Fibroblast of lung (primary cell): ENCODE measurements at regions not wholly inside any gene's neighbourhood (a gene's known extent, or its start where the extent isn't known, plus 50 kb on each side); places are given as distances from the start of the nearest gene placed in this dataset.

Experiments
- DNase-seq, 2 donors: peaks; one replicate each; pipeline versions ENCODE4 v3.0.0 to v3.0.0-alpha.2; 2010; ENCODE audit warnings: low read depth in 2 of 2
- H2AFZ ChIP-seq: 2 replicates; pipeline ENCODE4 v1.5.1; 2012; ENCODE audit warnings: low read length, control low read depth, inconsistent platforms
- H3K27ac ChIP-seq: 2 replicates; pipeline ENCODE4 v1.5.1; 2011; ENCODE audit warnings: low read length, control low read depth; ENCODE audit not compliant: insufficient read depth
- H3K27me3 ChIP-seq: 2 replicates; pipeline ENCODE4 v1.5.1; 2011; ENCODE audit warnings: mild to moderate bottlenecking, low read length; ENCODE audit not compliant: control insufficient read depth, insufficient read depth
- H3K36me3 ChIP-seq: 2 replicates; pipeline ENCODE4 v1.5.1; 2011; ENCODE audit warnings: low read length; ENCODE audit not compliant: control insufficient read depth, insufficient read depth
- H3K4me1 ChIP-seq: 2 replicates; pipeline ENCODE4 v1.5.1; 2011; ENCODE audit warnings: low read length; ENCODE audit not compliant: control insufficient read depth, insufficient read depth; ENCODE audit errors: extremely low read depth
- H3K4me2 ChIP-seq: 2 replicates; pipeline ENCODE4 v1.5.1; 2011; ENCODE audit warnings: low read length, control low read depth; ENCODE audit not compliant: insufficient read depth; ENCODE audit errors: extremely low read depth
- H3K4me3 ChIP-seq, 4 experiments: fragments of 200-600 bp in 1 of 4; sonication (generic) in 1 of 4; replicated peaks in 1 of 4; 2 replicates each; pipeline ENCODE4 v1.5.1; 2011 to 2016; ENCODE audit warnings: low read length in 4 of 4, low read depth in 3 of 4, mild to moderate bottlenecking in 3 of 4, control low read depth in 2 of 4, inconsistent platforms in 1 of 4, mixed read lengths in 1 of 4; ENCODE audit not compliant: insufficient read depth in 1 of 4; ENCODE audit errors: control extremely low read depth in 1 of 4
- H3K79me2 ChIP-seq: 2 replicates; pipeline ENCODE4 v1.5.1; 2012; ENCODE audit warnings: mild to moderate bottlenecking, low read length, inconsistent platforms; ENCODE audit not compliant: control insufficient read depth, insufficient read depth
- H3K9ac ChIP-seq: 2 replicates; pipeline ENCODE4 v1.5.1; 2011; ENCODE audit warnings: mild to moderate bottlenecking, low read length, control low read depth; ENCODE audit not compliant: insufficient read depth
- H3K9me3 ChIP-seq: 2 replicates; pipeline ENCODE4 v1.5.1; 2012; ENCODE audit warnings: low read depth, low read length; ENCODE audit not compliant: control insufficient read depth, insufficient read depth
- H4K20me1 ChIP-seq: 2 replicates; pipeline ENCODE4 v1.5.1; 2011; ENCODE audit warnings: low read length; ENCODE audit not compliant: control insufficient read depth, insufficient read depth; ENCODE audit errors: extremely low read depth
- CTCF ChIP-seq, 2 donors: IDR thresholded peaks in 1 of 2; conservative IDR thresholded peaks in 1 of 2; 1 replicate in 1 of 2; 2 replicates in 1 of 2; pipeline ENCODE4 v1.5.1; 2011 to 2012; ENCODE audit warnings: low read length in 2 of 2, control low read depth in 1 of 2, inconsistent platforms in 1 of 2, low read depth in 1 of 2, mild to moderate bottlenecking in 1 of 2
- EZH2 ChIP-seq: IDR thresholded peaks from 2 replicates; pipeline ENCODE4 v1.5.1; 2012; ENCODE audit warnings: low read length, control low read depth, mild to moderate bottlenecking; ENCODE audit errors: missing control alignments

GRCh38 chr3:168273036-168273435, 177.3 kb upstream of the GOLIM4 start:
- Histone ChIP-seq H3K4me2 (no peak overlapping the region), H3K27me3 (no peaks in the 10 kb centered on the region), H3K27ac (no peak overlapping the region), H3K36me3 (no peaks in the 10 kb centered on the region), H3K9ac (no peak overlapping the region), H2AFZ (no peak overlapping the region), H4K20me1 (no peaks in the 10 kb centered on the region), H3K9me3 (no peaks in the 10 kb centered on the region), H3K4me3 (no peak overlapping the region), H3K4me1 (no peaks in the 10 kb centered on the region), H3K79me2 (no peaks in the 10 kb centered on the region)
- TF ChIP-seq EZH2: no peak
- no peak for DNase-seq

- Histone ChIP-seq H3K9me3 (no peaks in the 10 kb centered on the region), H3K9ac (no peak overlapping the region), H4K20me1 (no peaks in the 10 kb centered on the region), H3K4me3 (no peak overlapping the region), H2AFZ (no peak overlapping the region), H3K27me3 (no peaks in the 10 kb centered on the region), H3K79me2 (no peaks in the 10 kb centered on the region), H3K4me1 (no peaks in the 10 kb centered on the region), H3K27ac (no peak overlapping the region), H3K4me2 (no peak overlapping the region), H3K36me3 (no peaks in the 10 kb centered on the region)
- peak in 1 of 2 donors; percentile 30 for DNase-seq
- TF ChIP-seq CTCF (conservative IDR thresholded peaks at IDR 0.05 in 1 of 2, IDR thresholded peaks at IDR 0.05 in 1 of 2; ENCODE audit: low read depth in 1 of 2, low read length in 2 of 2) (no peak), EZH2 (no peak)
Observed at GRCh38 chr3:168272343-168272985, 176.7 kb upstream of the GOLIM4 start.

- no peak for DNase-seq
- H3K4me1 ChIP-seq: no peaks in the 10 kb centered on the region
- H3K27me3 ChIP-seq: no peaks in the 10 kb centered on the region
- no peaks in the 10 kb centered on the region for H4K20me1 ChIP-seq
- no peak overlapping the region for H3K9ac ChIP-seq
- no peaks in the 10 kb centered on the region for H3K9me3 ChIP-seq
- no peaks in the 10 kb centered on the region for H3K79me2 ChIP-seq
- no peak overlapping the region for H2AFZ ChIP-seq
- H3K4me2 ChIP-seq: no peak overlapping the region
- no peak overlapping the region for H3K4me3 ChIP-seq
- H3K27ac ChIP-seq: no peak overlapping the region
- TF ChIP-seq CTCF (conservative IDR thresholded peaks at IDR 0.05 in 1 of 2, IDR thresholded peaks at IDR 0.05 in 1 of 2; ENCODE audit: low read depth in 1 of 2, low read length in 2 of 2): no peak
- no peak for TF ChIP-seq EZH2
- H3K36me3 ChIP-seq: no peaks in the 10 kb centered on the region
Observed at GRCh38 chr3:168271932-168272331, 176.2 kb upstream of the GOLIM4 start.
